K562 (cell line): ENCODE measurements at regions not wholly inside any gene's neighbourhood (a gene's known extent, or its start where the extent isn't known, plus 50 kb on each side); places are given as distances from the start of the nearest gene placed in this dataset.
A peak's percentile ranks its signal among the peaks of the same experiment; 100 is the strongest.

Experiments used
- ATAC-seq: fragments of 200-7000 bp; cut with Tn5 transposase; 3 replicates; pipeline ENCODE4 v1.9.1; 2020; ENCODE audit warnings: moderate library complexity
- BruUV-seq: library from RNA; stranded (reverse); fragments of 400-500 nt; replicated peaks from 2 replicates; lab custom pipeline; 2021; lab: Mats Ljungman, UMichigan
- CTCF ChIA-PET: fragments of 300-600 bp; formaldehyde crosslinking; extraction: SDS; loops from one replicate; lab custom pipeline; 2021; ENCODE audit warnings: low intra/inter-chr PET ratio; lab: Yijun Ruan, JAX
- POLR2A ChIA-PET: fragments of 300-600, 350-650 bp; sonication (Branson Sonifier 250); formaldehyde crosslinking; extraction: SDS; loops from one replicate; lab custom pipeline; 2021; ENCODE audit warnings: antibody characterized with exemption, inconsistent platforms; lab: Yijun Ruan, JAX
- DNase-seq, 4 experiments: peaks; one replicate each; pipeline versions ENCODE4 v3.0.0 to v3.0.0-alpha.2; 2011 to 2018; ENCODE audit warnings: low spot score in 3 of 4, mixed read lengths in 3 of 4; ENCODE audit errors: extremely low read depth in 1 of 4
- FAIRE-seq: peaks from 2 replicates; lab custom pipeline; 2011; peaks lifted over from hg19 to GRCh38; lab: Jason Lieb, UNC
- H2AFZ ChIP-seq: 2 replicates; pipeline ENCODE4 v1.6.0; 2011; ENCODE audit warnings: low read depth, low read length, control low read depth, inconsistent platforms
- H3K27ac ChIP-seq: fragments of 200-600 bp; 3 replicates; pipeline ENCODE4 v1.8.0; 2011; ENCODE audit warnings: low read depth, mild to moderate bottlenecking, control low read depth, inconsistent platforms, low read length, moderate library complexity, mixed read lengths; ENCODE audit errors: extremely low read depth
- H3K27me3 ChIP-seq, 2 experiments: fragments of 300-600 bp in 1 of 2; 2 replicates in 1 of 2; 3 replicates in 1 of 2; pipeline versions ENCODE4 v1.6.0 to v1.8.0; 2011; ENCODE audit warnings: inconsistent platforms in 2 of 2, low read length in 2 of 2, mild to moderate bottlenecking in 1 of 2, mixed read lengths in 1 of 2, moderate library complexity in 1 of 2; ENCODE audit not compliant: control insufficient read depth in 2 of 2, insufficient read depth in 2 of 2
- H3K36me3 ChIP-seq: fragments of 300-600 bp; 3 replicates; pipeline ENCODE4 v1.8.0; 2011; ENCODE audit warnings: mild to moderate bottlenecking, low read length, inconsistent platforms; ENCODE audit not compliant: control insufficient read depth, insufficient read depth
- H3K4me1 ChIP-seq, 2 experiments: fragments of 200-600 bp in 1 of 2; replicated peaks in 1 of 2; 2 replicates in 1 of 2; 3 replicates in 1 of 2; pipeline versions ENCODE4 v1.5.1 to v1.8.0; 2011; ENCODE audit warnings: inconsistent platforms in 2 of 2, low read length in 2 of 2, mild to moderate bottlenecking in 1 of 2, mixed read lengths in 1 of 2, moderate library complexity in 1 of 2; ENCODE audit not compliant: control insufficient read depth in 2 of 2, insufficient read depth in 2 of 2
- H3K4me2 ChIP-seq: 2 replicates; pipeline ENCODE4 v1.6.1; 2011; ENCODE audit warnings: low read length, control low read depth, inconsistent platforms, mixed read lengths; ENCODE audit not compliant: insufficient read depth
- H3K4me3 ChIP-seq: fragments of 200-600 bp; sonication (generic), shearing (Covaris generic); 2 replicates; pipeline ENCODE4 v1.5.1; 2016; ENCODE audit warnings: control low read depth, inconsistent platforms
- H3K79me2 ChIP-seq: fragments of 200-600 bp; 3 replicates; pipeline ENCODE4 v1.8.0; 2011; ENCODE audit warnings: low read length, inconsistent platforms; ENCODE audit not compliant: control insufficient read depth, insufficient read depth
- H3K9ac ChIP-seq, 2 experiments: 2 replicates each; pipeline versions ENCODE4 v1.6.0 to v1.6.1; 2011; ENCODE audit warnings: low read depth in 2 of 2, low read length in 2 of 2, control low read depth in 1 of 2, inconsistent platforms in 1 of 2, mild to moderate bottlenecking in 1 of 2, mixed read lengths in 1 of 2; ENCODE audit not compliant: insufficient read depth in 1 of 2
- H3K9me1 ChIP-seq: one replicate; pipeline ENCODE4 v1.6.0; 2011; ENCODE audit warnings: inconsistent platforms, mild to moderate bottlenecking, low read length, moderate library complexity; ENCODE audit not compliant: control insufficient read depth, insufficient read depth
- H3K9me3 ChIP-seq: replicated peaks from 2 replicates; pipeline ENCODE4 v1.5.1; 2011; ENCODE audit warnings: low read depth, low read length, inconsistent platforms; ENCODE audit not compliant: control insufficient read depth, insufficient read depth
- H4K20me1 ChIP-seq: replicated peaks from 2 replicates; pipeline ENCODE4 v1.6.1; 2011; ENCODE audit warnings: low read length, inconsistent platforms, mixed read lengths; ENCODE audit not compliant: control insufficient read depth, insufficient read depth
- BRD4 ChIP-seq: fragments of 200-600 bp; sonication (generic); IDR thresholded peaks from 2 replicates; pipeline ENCODE4 v1.6.1; 2017; ENCODE audit warnings: inconsistent platforms
- CTCF ChIP-seq, 3 experiments: IDR thresholded peaks in 2 of 3; conservative IDR thresholded peaks in 1 of 3; 2 replicates each; pipeline ENCODE4 v1.5.1; 2011 to 2012; ENCODE audit warnings: low read length in 3 of 3, mild to moderate bottlenecking in 3 of 3, control low read depth in 2 of 3, improper control_type of control experiment in 1 of 3, inconsistent platforms in 1 of 3, low read depth in 1 of 3, mixed read lengths in 1 of 3, moderate library complexity in 1 of 3; ENCODE audit not compliant: insufficient read depth in 2 of 3
- FOXJ2 ChIP-seq: fragments of 200-800 bp; sonication (Bioruptor generic); IDR thresholded peaks from 2 replicates; pipeline ENCODE4 v1.6.1; 2016; ENCODE audit warnings: missing genetic modification characterization, missing compliant biosample characterization
- GABPA ChIP-seq: fragments of 200-800 bp; sonication (Bioruptor generic); conservative IDR thresholded peaks from 2 replicates; pipeline ENCODE4 v1.6.1; 2016; ENCODE audit warnings: low read depth, missing genetic modification characterization, missing compliant biosample characterization
- NFIC ChIP-seq: fragments of 450-650 bp; IDR thresholded peaks from 2 replicates; pipeline ENCODE4 v1.6.1; 2017; ENCODE audit warnings: mild to moderate bottlenecking, inconsistent platforms
- RAD21 ChIP-seq, 2 experiments: fragments of 250-450 bp in 1 of 2; fragments of 450-650 bp in 1 of 2; sonication (Bioruptor Pico) in 1 of 2; formaldehyde crosslinking in 1 of 2; IDR thresholded peaks in 1 of 2; conservative IDR thresholded peaks in 1 of 2; 2 replicates each; pipeline versions ENCODE4 v1.4.0 to v1.8.0; 2020 to 2022; ENCODE audit warnings: mild to moderate bottlenecking in 2 of 2, moderate library complexity in 1 of 2
- SMC3 ChIP-seq: conservative IDR thresholded peaks from 2 replicates; pipeline ENCODE4 v1.6.1; 2011; ENCODE audit warnings: low read depth, low read length, improper control_type of control experiment; ENCODE audit not compliant: insufficient read depth
- WGBS: fragments of 100-300 bp; shearing (Covaris generic); methylation state at CpG from one replicate; pipeline ENCODE4 v1.1.6; 2016; ENCODE audit warnings: low coverage, mixed read lengths; ENCODE audit not compliant: insufficient coverage; ENCODE audit errors: missing lambda C conversion rate; 5-methylcytosine and 5-hydroxymethylcytosine counted together
- in situ Hi-C: fragments of 300-500 bp; cut with MboI; formaldehyde crosslinking; loops from 4 replicates; pipeline ENCODE4 v1.15.0; 2018; ENCODE audit warnings: inconsistent platforms, mixed read lengths
- intact Hi-C: fragments of 100-400 bp; cut with micrococcal nuclease; formaldehyde crosslinking; loops from 2 replicates; pipeline ENCODE4 v1.14.2; 2022
- TF ChIP-seq, protein P1 (sequence below): IDR thresholded peaks from 2 replicates; pipeline ENCODE4 v1.6.1; 2011; ENCODE audit warnings: borderline replicate concordance, low read depth, mild to moderate bottlenecking, moderate library complexity, low read length; ENCODE audit not compliant: insufficient read depth, poor library complexity, severe bottlenecking

GRCh38 chrX:52271206-52271605 is 86.5 kb downstream of the MAGED4 start:
- ATAC-seq = peak; percentile 79
- H3K9me3 ChIP-seq = no peaks in the 10 kb centered on the region
- no peaks in the 10 kb centered on the region for H3K27me3 ChIP-seq
- intact Hi-C loops = no loop called here
- FAIRE-seq = peak; percentile 78
- no peak overlapping the region for H3K27ac ChIP-seq
- in situ Hi-C loops = no loop called here
- no peak overlapping the region for H2AFZ ChIP-seq
- 64% methylated on average over 2 of the region's 2 CpGs for WGBS
- peak in 2 of 4 experiments; percentile 5 to 37 for DNase-seq
- no TSS peak for BruUV-seq
- ChIA-PET CTCF (no interaction called here), POLR2A (no interaction called here)
- peaks cover 0 to 5% of the 10 kb centered on the region in 2 experiments; a peak in 2 of 5 replicates for H3K4me1 ChIP-seq
- H3K36me3 ChIP-seq = no peaks in the 10 kb centered on the region
- no peaks in the 10 kb centered on the region for H3K9me1 ChIP-seq
- no peak overlapping the region for H3K4me2 ChIP-seq
- H3K79me2 ChIP-seq = no peaks in the 10 kb centered on the region
- no peak overlapping the region for H3K4me3 ChIP-seq
- no peak overlapping the region for H3K9ac ChIP-seq
- H4K20me1 ChIP-seq = no peaks in the 10 kb centered on the region
- TF ChIP-seq RAD21 (CRISPR knock-in tag; conservative IDR thresholded peaks at IDR 0.05 in 1 of 2, IDR thresholded peaks at IDR 0.05 in 1 of 2) (peak in 1 of 2 experiments; percentile 32; a peak in 1 of 4 replicates), GABPA (tag) (no peak), FOXJ2 (no peak), BRD4 (no peak), SMC3 (0 out of 2 replicates have a peak, but pooled peaks have one; percentile 15), CTCF (IDR thresholded peaks at IDR 0.05 in 2 of 3, conservative IDR thresholded peaks at IDR 0.05 in 1 of 3; ENCODE audit: insufficient read depth in 2 of 3, low read depth in 1 of 3, low read length in 3 of 3) (peak; percentile 43 to 52 (median 50); a peak in 5 of 6 replicates), NFIC (no peak)
- TF ChIP-seq, protein P1, sequence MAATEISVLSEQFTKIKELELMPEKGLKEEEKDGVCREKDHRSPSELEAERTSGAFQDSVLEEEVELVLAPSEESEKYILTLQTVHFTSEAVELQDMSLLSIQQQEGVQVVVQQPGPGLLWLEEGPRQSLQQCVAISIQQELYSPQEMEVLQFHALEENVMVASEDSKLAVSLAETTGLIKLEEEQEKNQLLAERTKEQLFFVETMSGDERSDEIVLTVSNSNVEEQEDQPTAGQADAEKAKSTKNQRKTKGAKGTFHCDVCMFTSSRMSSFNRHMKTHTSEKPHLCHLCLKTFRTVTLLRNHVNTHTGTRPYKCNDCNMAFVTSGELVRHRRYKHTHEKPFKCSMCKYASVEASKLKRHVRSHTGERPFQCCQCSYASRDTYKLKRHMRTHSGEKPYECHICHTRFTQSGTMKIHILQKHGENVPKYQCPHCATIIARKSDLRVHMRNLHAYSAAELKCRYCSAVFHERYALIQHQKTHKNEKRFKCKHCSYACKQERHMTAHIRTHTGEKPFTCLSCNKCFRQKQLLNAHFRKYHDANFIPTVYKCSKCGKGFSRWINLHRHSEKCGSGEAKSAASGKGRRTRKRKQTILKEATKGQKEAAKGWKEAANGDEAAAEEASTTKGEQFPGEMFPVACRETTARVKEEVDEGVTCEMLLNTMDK = peak; percentile 38
